ENCODE measurements at regions not wholly inside any gene's neighbourhood (a gene's known extent, or its start where the extent isn't known, plus 50 kb on each side); places are given as distances from the start of the nearest gene placed in this dataset.
"Not testable (repeated sequence)": the region's sequence is repeated elsewhere in the genome, so short reads cannot be mapped to it uniquely, and the experiment has no call there.

- not testable (repeated sequence) for H4K91ac ChIP-seq (ENCODE audit: low read length); H3K18ac ChIP-seq (ENCODE audit: low read depth in 1 of 2, low read length in 2 of 2); H2BK5ac ChIP-seq (ENCODE audit: low read depth, low read length, poor library complexity, severe bottlenecking); H2AFZ ChIP-seq (ENCODE audit: low read depth, low read length); H3K4me2 ChIP-seq (ENCODE audit: low read length, poor library complexity, severe bottlenecking); H3K79me1 ChIP-seq (replicated peaks; ENCODE audit: low read length, poor library complexity, severe bottlenecking); H2BK120ac ChIP-seq (ENCODE audit: low read depth, low read length); H3K4ac ChIP-seq (ENCODE audit: low read depth in 1 of 2, low read length in 2 of 2); H3K27me3 ChIP-seq (ENCODE audit: control insufficient read depth in 1 of 2, insufficient read depth in 1 of 2, low read length in 2 of 2); H2BK15ac ChIP-seq (ENCODE audit: low read depth, poor library complexity, severe bottlenecking); H3K14ac ChIP-seq (ENCODE audit: low read length in 2 of 2); H3K4me3 ChIP-seq (ENCODE audit: insufficient read depth in 1 of 2, low read depth in 1 of 2, low read length in 2 of 2); H3K9me3 ChIP-seq (ENCODE audit: control insufficient read depth, low read length); H3K4me1 ChIP-seq (ENCODE audit: control insufficient read depth, insufficient read depth, low read depth, low read length); H2AK5ac ChIP-seq (ENCODE audit: low read length, severe bottlenecking); H3K23ac ChIP-seq (ENCODE audit: low read length in 2 of 2); H3K27ac ChIP-seq (ENCODE audit: low read length, poor library complexity, severe bottlenecking); H3K36me3 ChIP-seq (ENCODE audit: control insufficient read depth in 1 of 2, insufficient read depth in 2 of 2, low read depth in 1 of 2, low read length in 2 of 2); DNase-seq; H4K8ac ChIP-seq (ENCODE audit: low read length); H2BK12ac ChIP-seq (ENCODE audit: low read length in 2 of 2); H3K9ac ChIP-seq (ENCODE audit: low read length)
- WGBS, result 100% methylated on average over 2 of the region's 3 CpGs
Observed at GRCh38 chr17:18546514-18547398, 70.2 kb downstream of the LGALS9C start.

- not testable (repeated sequence) for H3K27me3 ChIP-seq (ENCODE audit: control insufficient read depth in 1 of 2, insufficient read depth in 1 of 2, low read length in 2 of 2); H2BK120ac ChIP-seq (ENCODE audit: low read depth, low read length); H2BK12ac ChIP-seq (ENCODE audit: low read length in 2 of 2); H3K9me3 ChIP-seq (ENCODE audit: control insufficient read depth, low read length); H4K8ac ChIP-seq (ENCODE audit: low read length); H3K4me2 ChIP-seq (ENCODE audit: low read length, poor library complexity, severe bottlenecking); H2BK5ac ChIP-seq (ENCODE audit: low read depth, low read length, poor library complexity, severe bottlenecking); H2BK15ac ChIP-seq (ENCODE audit: low read depth, poor library complexity, severe bottlenecking); DNase-seq; H3K23ac ChIP-seq (ENCODE audit: low read length in 2 of 2); H2AFZ ChIP-seq (ENCODE audit: low read depth, low read length); H3K18ac ChIP-seq (ENCODE audit: low read depth in 1 of 2, low read length in 2 of 2); H3K36me3 ChIP-seq (ENCODE audit: control insufficient read depth in 1 of 2, insufficient read depth in 2 of 2, low read depth in 1 of 2, low read length in 2 of 2); H4K91ac ChIP-seq (ENCODE audit: low read length); H3K4me1 ChIP-seq (ENCODE audit: control insufficient read depth, insufficient read depth, low read depth, low read length); H3K27ac ChIP-seq (ENCODE audit: low read length, poor library complexity, severe bottlenecking); H3K79me1 ChIP-seq (replicated peaks; ENCODE audit: low read length, poor library complexity, severe bottlenecking); H2AK5ac ChIP-seq (ENCODE audit: low read length, severe bottlenecking); H3K9ac ChIP-seq (ENCODE audit: low read length); H3K4me3 ChIP-seq (ENCODE audit: insufficient read depth in 1 of 2, low read depth in 1 of 2, low read length in 2 of 2); H3K4ac ChIP-seq (ENCODE audit: low read depth in 1 of 2, low read length in 2 of 2); H3K14ac ChIP-seq (ENCODE audit: low read length in 2 of 2)
- WGBS, result 90% methylated on average over 3 of the region's 4 CpGs
Observed at GRCh38 chr17:18557086-18557485, 80.5 kb downstream of the LGALS9C start.

GRCh38 chr17:18563381-18564098 lies 80.7 kb downstream of the TBC1D28 start:
- H4K91ac ChIP-seq (ENCODE audit: low read length); H3K23ac ChIP-seq (ENCODE audit: low read length in 2 of 2); H3K18ac ChIP-seq (ENCODE audit: low read depth in 1 of 2, low read length in 2 of 2); H2BK12ac ChIP-seq (ENCODE audit: low read length in 2 of 2); H3K79me1 ChIP-seq (replicated peaks; ENCODE audit: low read length, poor library complexity, severe bottlenecking); H2BK120ac ChIP-seq (ENCODE audit: low read depth, low read length); H3K36me3 ChIP-seq (ENCODE audit: control insufficient read depth in 1 of 2, insufficient read depth in 2 of 2, low read depth in 1 of 2, low read length in 2 of 2); H2AK5ac ChIP-seq (ENCODE audit: low read length, severe bottlenecking); H3K4ac ChIP-seq (ENCODE audit: low read depth in 1 of 2, low read length in 2 of 2); H2BK5ac ChIP-seq (ENCODE audit: low read depth, low read length, poor library complexity, severe bottlenecking); H4K8ac ChIP-seq (ENCODE audit: low read length); H3K9me3 ChIP-seq (ENCODE audit: control insufficient read depth, low read length); H3K27ac ChIP-seq (ENCODE audit: low read length, poor library complexity, severe bottlenecking); H2BK15ac ChIP-seq (ENCODE audit: low read depth, poor library complexity, severe bottlenecking); H3K27me3 ChIP-seq (ENCODE audit: control insufficient read depth in 1 of 2, insufficient read depth in 1 of 2, low read length in 2 of 2); DNase-seq; H3K9ac ChIP-seq (ENCODE audit: low read length); H2AFZ ChIP-seq (ENCODE audit: low read depth, low read length); H3K4me3 ChIP-seq (ENCODE audit: insufficient read depth in 1 of 2, low read depth in 1 of 2, low read length in 2 of 2); H3K4me2 ChIP-seq (ENCODE audit: low read length, poor library complexity, severe bottlenecking); H3K4me1 ChIP-seq (ENCODE audit: control insufficient read depth, insufficient read depth, low read depth, low read length); H3K14ac ChIP-seq (ENCODE audit: low read length in 2 of 2): not testable (repeated sequence)
- 82% methylated on average over 8 of the region's 16 CpGs for WGBS

GRCh38 chr17:18564099-18564448 lies 80.1 kb downstream of the TBC1D28 start:
- H2BK15ac ChIP-seq (ENCODE audit: low read depth, poor library complexity, severe bottlenecking); H3K4ac ChIP-seq (ENCODE audit: low read depth in 1 of 2, low read length in 2 of 2); H3K23ac ChIP-seq (ENCODE audit: low read length in 2 of 2); H3K18ac ChIP-seq (ENCODE audit: low read depth in 1 of 2, low read length in 2 of 2); H3K4me2 ChIP-seq (ENCODE audit: low read length, poor library complexity, severe bottlenecking); H3K4me3 ChIP-seq (ENCODE audit: insufficient read depth in 1 of 2, low read depth in 1 of 2, low read length in 2 of 2); H3K79me1 ChIP-seq (replicated peaks; ENCODE audit: low read length, poor library complexity, severe bottlenecking); H4K91ac ChIP-seq (ENCODE audit: low read length); H3K36me3 ChIP-seq (ENCODE audit: control insufficient read depth in 1 of 2, insufficient read depth in 2 of 2, low read depth in 1 of 2, low read length in 2 of 2); H3K14ac ChIP-seq (ENCODE audit: low read length in 2 of 2); H3K4me1 ChIP-seq (ENCODE audit: control insufficient read depth, insufficient read depth, low read depth, low read length); H2AK5ac ChIP-seq (ENCODE audit: low read length, severe bottlenecking); H2BK5ac ChIP-seq (ENCODE audit: low read depth, low read length, poor library complexity, severe bottlenecking); H2BK12ac ChIP-seq (ENCODE audit: low read length in 2 of 2); H4K8ac ChIP-seq (ENCODE audit: low read length); H3K9me3 ChIP-seq (ENCODE audit: control insufficient read depth, low read length); H2BK120ac ChIP-seq (ENCODE audit: low read depth, low read length); H3K27me3 ChIP-seq (ENCODE audit: control insufficient read depth in 1 of 2, insufficient read depth in 1 of 2, low read length in 2 of 2); H2AFZ ChIP-seq (ENCODE audit: low read depth, low read length); H3K27ac ChIP-seq (ENCODE audit: low read length, poor library complexity, severe bottlenecking): not testable (repeated sequence)
- peak overlapping the region; percentile 57 for H3K9ac ChIP-seq (ENCODE audit: low read length)
- WGBS, result 7% methylated on average over 3 of the region's 3 CpGs
- peak; percentile 2 for DNase-seq

Data from mesenchymal stem cell (in vitro differentiated cells and primary cell).